D721Med (cell line): ENCODE measurements at regions not wholly inside any gene's neighbourhood (a gene's known extent, or its start where the extent isn't known, plus 50 kb on each side); places are given as distances from the start of the nearest gene placed in this dataset.

ENCODE experiments used
- DNase-seq: peaks from one replicate; pipeline ENCODE4 v3.0.0; 2011; ENCODE audit warnings: low spot score; ENCODE audit not compliant: insufficient read length
- FAIRE-seq: peaks from 2 replicates; lab custom pipeline; 2011; peaks lifted over from hg19 to GRCh38; lab: Jason Lieb, UNC
- TF ChIP-seq, protein P1 (sequence below): IDR thresholded peaks from 2 replicates; pipeline ENCODE4 v1.5.1; 2012; ENCODE audit warnings: mild to moderate bottlenecking, control low read depth; ENCODE audit not compliant: insufficient read depth; ENCODE audit errors: missing control alignments

DNA sequence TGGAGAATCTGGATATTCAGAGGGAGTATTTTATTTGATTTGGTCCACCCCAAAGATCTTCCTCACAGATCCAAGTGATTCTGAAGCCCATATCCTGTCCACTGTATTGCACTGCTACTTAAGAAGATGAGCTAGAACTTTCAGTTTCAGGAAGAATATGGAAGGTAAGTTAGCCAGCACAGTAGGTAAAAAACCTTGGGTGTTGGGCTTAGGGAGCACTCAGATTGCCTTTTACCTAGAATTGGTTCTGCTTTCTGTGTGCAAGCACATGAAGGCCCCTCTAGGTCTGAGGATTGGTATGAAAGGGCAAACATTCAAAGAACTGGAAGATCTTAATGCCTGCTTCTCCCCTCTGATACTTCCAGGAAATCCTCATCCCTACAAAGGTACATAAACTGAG, 146.7 kb upstream of the COL1A2 start:
- no peak for DNase-seq

DNA sequence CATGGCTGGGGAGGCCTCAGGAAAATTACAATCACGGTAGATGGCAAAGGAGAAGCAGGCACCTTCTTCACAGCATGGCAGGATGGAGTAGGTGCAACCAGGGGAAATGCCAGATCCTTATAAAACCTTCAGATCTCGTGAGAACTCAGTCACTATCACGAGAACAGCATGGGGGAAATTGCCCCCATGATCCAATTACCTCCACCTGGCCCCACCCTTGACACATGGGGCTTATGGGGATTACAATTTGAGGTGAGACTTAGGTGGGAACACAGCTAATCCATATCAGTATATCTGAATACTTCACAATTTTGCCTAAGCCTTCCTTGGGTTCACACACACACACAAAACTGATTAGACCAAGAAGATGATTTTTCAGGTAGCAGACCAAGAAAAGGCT, 145.1 kb upstream of the COL1A2 start:
- FAIRE-seq: no peak
- TF ChIP-seq, protein P1, sequence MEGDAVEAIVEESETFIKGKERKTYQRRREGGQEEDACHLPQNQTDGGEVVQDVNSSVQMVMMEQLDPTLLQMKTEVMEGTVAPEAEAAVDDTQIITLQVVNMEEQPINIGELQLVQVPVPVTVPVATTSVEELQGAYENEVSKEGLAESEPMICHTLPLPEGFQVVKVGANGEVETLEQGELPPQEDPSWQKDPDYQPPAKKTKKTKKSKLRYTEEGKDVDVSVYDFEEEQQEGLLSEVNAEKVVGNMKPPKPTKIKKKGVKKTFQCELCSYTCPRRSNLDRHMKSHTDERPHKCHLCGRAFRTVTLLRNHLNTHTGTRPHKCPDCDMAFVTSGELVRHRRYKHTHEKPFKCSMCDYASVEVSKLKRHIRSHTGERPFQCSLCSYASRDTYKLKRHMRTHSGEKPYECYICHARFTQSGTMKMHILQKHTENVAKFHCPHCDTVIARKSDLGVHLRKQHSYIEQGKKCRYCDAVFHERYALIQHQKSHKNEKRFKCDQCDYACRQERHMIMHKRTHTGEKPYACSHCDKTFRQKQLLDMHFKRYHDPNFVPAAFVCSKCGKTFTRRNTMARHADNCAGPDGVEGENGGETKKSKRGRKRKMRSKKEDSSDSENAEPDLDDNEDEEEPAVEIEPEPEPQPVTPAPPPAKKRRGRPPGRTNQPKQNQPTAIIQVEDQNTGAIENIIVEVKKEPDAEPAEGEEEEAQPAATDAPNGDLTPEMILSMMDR: no peak
- DNase-seq: no peak

More for the DNA sequence above, 146.7 kb upstream of the COL1A2 start:
- TF ChIP-seq, protein P1: no peak
- no peak for FAIRE-seq

DNA sequence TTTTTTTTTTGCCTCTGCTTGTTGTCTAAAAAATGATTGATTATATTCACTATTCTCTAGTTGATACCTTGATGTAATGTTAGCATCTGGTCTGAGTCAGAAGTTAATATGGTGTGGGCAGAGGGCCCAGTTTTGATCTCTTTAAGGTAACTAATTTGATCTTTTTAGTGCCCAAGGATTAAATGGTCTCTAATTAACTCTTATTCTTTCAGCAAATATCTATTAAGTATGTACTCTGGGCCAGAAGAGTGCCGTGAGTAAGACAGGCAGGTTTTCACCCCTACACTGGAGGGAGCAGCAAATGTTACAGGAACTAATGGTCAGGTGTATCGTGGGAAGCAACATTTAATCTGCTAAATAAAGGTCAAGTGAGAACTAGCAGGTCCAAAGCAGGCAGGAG, 144.6 kb upstream of the COL1A2 start:
- DNase-seq (no peak), FAIRE-seq (no peak)
- TF ChIP-seq, protein P1: no peak

DNA sequence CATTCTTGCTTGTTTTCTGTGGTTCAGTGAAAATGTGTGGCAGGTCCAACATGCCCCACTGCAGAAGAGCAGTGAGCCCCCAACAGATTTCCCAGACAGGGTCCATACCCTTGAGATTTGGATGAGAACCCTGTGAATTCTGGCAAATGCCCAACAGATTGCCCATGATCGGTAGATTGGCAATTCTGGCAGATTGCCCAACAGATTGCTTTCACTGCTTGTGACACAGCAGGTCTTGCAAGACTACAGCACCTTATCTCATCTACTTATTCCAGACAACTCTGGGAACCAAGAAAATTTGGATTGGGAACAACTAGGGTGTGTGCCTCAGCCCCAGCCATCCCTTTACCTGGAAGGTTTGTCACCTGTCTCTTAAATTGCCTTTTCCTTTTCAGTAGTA, 143.7 kb upstream of the COL1A2 start:
- DNase-seq (no peak), FAIRE-seq (no peak)
- TF ChIP-seq, protein P1: no peak

DNA sequence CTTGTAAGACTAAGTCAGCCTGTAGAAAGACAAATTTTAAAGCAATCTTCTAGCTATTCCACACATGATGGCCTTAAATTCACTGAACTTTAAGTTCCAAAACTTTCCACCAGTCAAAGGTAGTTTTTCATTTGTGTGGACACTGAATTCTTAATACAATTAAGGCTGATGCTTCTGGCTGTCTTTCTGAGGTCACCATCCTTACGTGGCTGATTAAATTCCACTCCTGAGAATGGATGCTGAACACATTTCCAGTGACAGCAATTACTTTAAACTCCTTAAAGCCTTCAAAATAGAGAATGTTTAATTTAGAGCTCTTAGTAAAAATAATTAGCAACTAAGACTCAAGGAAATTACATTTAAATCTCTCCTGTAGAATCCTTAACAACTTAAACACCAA, 142.6 kb upstream of the COL1A2 start:
- no peak for DNase-seq
- TF ChIP-seq, protein P1: no peak

DNA sequence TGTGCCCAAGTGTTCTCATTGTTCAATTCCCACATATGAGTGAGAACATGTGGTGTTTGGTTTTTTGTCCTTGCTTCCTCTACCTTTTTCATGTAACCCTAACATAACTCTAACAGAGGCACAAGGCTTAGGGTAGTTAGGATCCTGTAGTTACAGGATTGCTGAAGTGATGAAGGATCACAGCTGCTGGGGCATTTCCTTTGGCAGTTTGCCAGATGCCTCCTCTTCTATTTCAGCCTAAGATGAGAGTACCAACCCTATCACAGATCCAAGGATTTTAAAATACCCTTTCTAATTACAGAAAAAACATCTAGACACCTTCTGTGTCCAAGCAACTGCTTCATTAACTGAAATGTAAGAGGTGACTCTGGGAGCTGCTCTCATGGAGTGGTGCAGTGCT, 141.7 kb upstream of the COL1A2 start:
- DNase-seq: no peak
- no peak for FAIRE-seq

More for the DNA sequence above, 142.6 kb upstream of the COL1A2 start:
- FAIRE-seq: no peak

DNA sequence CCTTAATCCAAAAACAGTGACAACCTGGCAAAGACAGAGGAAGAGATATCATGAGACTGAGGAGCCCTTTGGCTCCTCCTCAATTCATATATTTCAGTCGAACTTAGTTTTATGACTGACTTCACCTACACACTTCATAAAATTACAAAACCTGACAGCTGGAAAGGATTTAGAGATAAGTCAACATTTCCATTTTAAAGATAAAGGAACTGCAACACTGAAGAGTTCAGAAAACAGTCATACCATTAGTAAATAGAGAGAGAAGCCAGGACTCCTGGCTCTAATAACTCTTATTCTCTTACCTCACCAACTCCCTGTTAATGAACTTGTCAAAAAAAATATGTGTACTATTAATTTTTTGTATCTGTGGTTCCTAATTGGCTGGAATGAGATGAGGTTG, 141.0 kb upstream of the COL1A2 start:
- TF ChIP-seq, protein P1: no peak
- FAIRE-seq (no peak), DNase-seq (no peak)

More for the DNA sequence above, 141.7 kb upstream of the COL1A2 start:
- TF ChIP-seq, protein P1: no peak
